Keratinocyte (primary cell): ENCODE measurements at regions not wholly inside any gene's neighbourhood (a gene's known extent, or its start where the extent isn't known, plus 50 kb on each side); places are given as distances from the start of the nearest gene placed in this dataset.

Source experiments
- DNase-seq: peaks from one replicate; pipeline ENCODE4 v3.0.0-alpha.2; 2011; ENCODE audit warnings: low read depth, missing footprints, low spot score
- FAIRE-seq: peaks from 2 replicates; lab custom pipeline; 2011; peaks lifted over from hg19 to GRCh38; lab: Jason Lieb, UNC
- H2AFZ ChIP-seq: 2 replicates; pipeline ENCODE4 v1.6.0; 2012; ENCODE audit warnings: low read length, control low read depth, inconsistent platforms; ENCODE audit not compliant: control insufficient read depth
- H3K27ac ChIP-seq: 2 replicates; pipeline ENCODE4 v1.5.1; 2011; ENCODE audit warnings: low read length; ENCODE audit not compliant: control insufficient read depth, insufficient read depth
- H3K27me3 ChIP-seq: 3 replicates; pipeline ENCODE4 v1.6.0; 2011; ENCODE audit warnings: low read length; ENCODE audit not compliant: control insufficient read depth, insufficient read depth; ENCODE audit errors: extremely low read depth
- H3K36me3 ChIP-seq, 2 experiments: 2 replicates in 1 of 2; 3 replicates in 1 of 2; pipeline ENCODE4 v1.5.1; 2011; ENCODE audit warnings: low read length in 2 of 2, mild to moderate bottlenecking in 1 of 2; ENCODE audit not compliant: control insufficient read depth in 2 of 2, insufficient read depth in 2 of 2; ENCODE audit errors: extremely low read depth in 1 of 2
- H3K4me1 ChIP-seq: 3 replicates; pipeline ENCODE4 v1.5.1; 2011; ENCODE audit warnings: low read length; ENCODE audit not compliant: control insufficient read depth, insufficient read depth; ENCODE audit errors: extremely low read depth
- H3K4me2 ChIP-seq: 3 replicates; pipeline ENCODE4 v1.6.0; 2011; ENCODE audit warnings: low read depth, low read length; ENCODE audit not compliant: control insufficient read depth, insufficient read depth; ENCODE audit errors: extremely low read depth
- H3K4me3 ChIP-seq, 3 experiments: fragments of 200-600 bp in 1 of 3; sonication (generic) in 1 of 3; 2 replicates in 2 of 3; 3 replicates in 1 of 3; pipeline ENCODE4 v1.5.1; 2011 to 2016; ENCODE audit warnings: low read length in 3 of 3, mild to moderate bottlenecking in 3 of 3, control low read depth in 2 of 3, inconsistent platforms in 1 of 3, low read depth in 1 of 3, mixed read lengths in 1 of 3, mixed run types in 1 of 3, moderate library complexity in 1 of 3; ENCODE audit not compliant: control insufficient read depth in 2 of 3, insufficient read depth in 2 of 3; ENCODE audit errors: extremely low read depth in 1 of 3
- H3K79me2 ChIP-seq: 2 replicates; pipeline ENCODE4 v1.6.0; 2012; ENCODE audit warnings: low read length; ENCODE audit not compliant: control insufficient read depth, insufficient read depth
- H3K9ac ChIP-seq: 3 replicates; pipeline ENCODE4 v1.6.0; 2011; ENCODE audit warnings: low read length; ENCODE audit not compliant: control insufficient read depth, insufficient read depth; ENCODE audit errors: extremely low read depth
- H3K9me1 ChIP-seq: 3 replicates; pipeline ENCODE4 v1.6.0; 2011; ENCODE audit warnings: low read length; ENCODE audit not compliant: control insufficient read depth, insufficient read depth; ENCODE audit errors: extremely low read depth
- H3K9me3 ChIP-seq: 2 replicates; pipeline ENCODE4 v1.5.1; 2012; ENCODE audit warnings: low read depth, low read length; ENCODE audit not compliant: control insufficient read depth
- H4K20me1 ChIP-seq: 3 replicates; pipeline ENCODE4 v1.6.0; 2011; ENCODE audit warnings: low read length; ENCODE audit not compliant: control insufficient read depth, insufficient read depth; ENCODE audit errors: extremely low read depth
- EZH2 ChIP-seq: IDR thresholded peaks from one replicate; pipeline ENCODE4 v1.6.1; 2012; ENCODE audit warnings: inconsistent platforms, mild to moderate bottlenecking, low read length, moderate library complexity
- dilution Hi-C: fragments of 300-500 bp; cut with MboI; formaldehyde crosslinking; loops from one replicate; pipeline ENCODE4 v1.7.0; 2020; ENCODE audit warnings: low sequenced_read_pairs; ENCODE audit not compliant: extremely low pct_ligation_motif_present
- TF ChIP-seq, protein P1 (sequence below), 3 experiments: IDR thresholded peaks in 1 of 3; conservative IDR thresholded peaks in 1 of 3; optimal IDR thresholded peaks in 1 of 3; 2 replicates in 2 of 3; 3 replicates in 1 of 3; pipeline versions ENCODE3 to v1.5.1; 2011; ENCODE audit warnings: low read length in 3 of 3, mild to moderate bottlenecking in 3 of 3, moderate library complexity in 2 of 3, control low read depth in 1 of 3, inconsistent platforms in 1 of 3; ENCODE audit not compliant: insufficient read depth in 2 of 3; ENCODE audit errors: extremely low read depth in 1 of 3

DNA sequence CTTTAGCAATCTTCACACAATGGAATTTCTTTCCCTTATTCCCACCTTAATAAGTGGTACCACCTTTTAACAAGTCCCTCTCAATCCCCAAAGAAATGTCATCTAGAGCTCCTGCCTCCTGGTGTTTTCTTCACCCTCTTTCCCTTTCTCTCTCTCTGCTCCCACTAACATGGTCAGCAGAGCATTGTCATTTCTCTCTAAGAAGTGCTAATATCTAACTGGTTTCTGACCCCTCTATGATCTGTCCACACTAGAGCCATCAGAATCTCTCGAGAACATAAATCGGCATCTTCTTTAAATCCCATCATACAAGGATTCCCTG, 161.2 kb upstream of the DTNA start:
- Histone ChIP-seq H3K9me1 (no peaks in the 10 kb centered on the region), H3K4me2 (no peak overlapping the region), H3K79me2 (no peaks in the 10 kb centered on the region), H4K20me1 (no peaks in the 10 kb centered on the region), H3K27ac (no peak overlapping the region), H3K4me3 (no peak overlapping the region), H3K4me1 (no peaks in the 10 kb centered on the region), H3K27me3 (no peaks in the 10 kb centered on the region), H3K36me3 (no peaks in the 10 kb centered on the region), H3K9me3 (no peaks in the 10 kb centered on the region), H2AFZ (no peak overlapping the region), H3K9ac (no peak overlapping the region)
- FAIRE-seq, result no peak
- DNase-seq, result no peak
- TF ChIP-seq EZH2, result no peak
- TF ChIP-seq, protein P1, sequence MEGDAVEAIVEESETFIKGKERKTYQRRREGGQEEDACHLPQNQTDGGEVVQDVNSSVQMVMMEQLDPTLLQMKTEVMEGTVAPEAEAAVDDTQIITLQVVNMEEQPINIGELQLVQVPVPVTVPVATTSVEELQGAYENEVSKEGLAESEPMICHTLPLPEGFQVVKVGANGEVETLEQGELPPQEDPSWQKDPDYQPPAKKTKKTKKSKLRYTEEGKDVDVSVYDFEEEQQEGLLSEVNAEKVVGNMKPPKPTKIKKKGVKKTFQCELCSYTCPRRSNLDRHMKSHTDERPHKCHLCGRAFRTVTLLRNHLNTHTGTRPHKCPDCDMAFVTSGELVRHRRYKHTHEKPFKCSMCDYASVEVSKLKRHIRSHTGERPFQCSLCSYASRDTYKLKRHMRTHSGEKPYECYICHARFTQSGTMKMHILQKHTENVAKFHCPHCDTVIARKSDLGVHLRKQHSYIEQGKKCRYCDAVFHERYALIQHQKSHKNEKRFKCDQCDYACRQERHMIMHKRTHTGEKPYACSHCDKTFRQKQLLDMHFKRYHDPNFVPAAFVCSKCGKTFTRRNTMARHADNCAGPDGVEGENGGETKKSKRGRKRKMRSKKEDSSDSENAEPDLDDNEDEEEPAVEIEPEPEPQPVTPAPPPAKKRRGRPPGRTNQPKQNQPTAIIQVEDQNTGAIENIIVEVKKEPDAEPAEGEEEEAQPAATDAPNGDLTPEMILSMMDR (optimal IDR thresholded peaks at IDR 0.05 in 1 of 3, IDR thresholded peaks at IDR 0.05 in 1 of 3, conservative IDR thresholded peaks at IDR 0.05 in 1 of 3; ENCODE audit: extremely low read depth in 1 of 3, insufficient read depth in 2 of 3, low read length in 3 of 3), result no peak
- dilution Hi-C loops, result no loop called here

DNA sequence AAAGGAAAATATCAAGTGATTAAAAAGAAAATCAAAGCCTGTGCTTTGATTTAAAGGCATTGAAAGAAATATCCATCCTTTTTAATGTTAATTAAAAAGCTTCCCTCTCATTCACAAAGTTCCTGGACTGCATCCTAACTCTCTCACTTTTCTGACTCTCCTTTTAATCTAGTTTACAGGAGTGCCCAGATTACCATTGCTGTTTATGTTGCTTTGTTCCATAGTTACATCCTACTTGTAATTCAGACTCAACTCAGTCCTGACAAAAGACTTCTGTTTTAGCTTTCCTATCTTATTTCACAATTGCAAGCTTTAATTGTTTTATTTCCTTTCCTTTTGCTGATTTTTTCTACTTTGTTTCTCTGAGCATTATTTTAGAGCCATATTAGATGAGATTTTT, 160.7 kb upstream of the DTNA start:
- FAIRE-seq (no peak), DNase-seq (no peak)
- Histone ChIP-seq H2AFZ (no peak overlapping the region), H3K79me2 (no peaks in the 10 kb centered on the region), H3K36me3 (no peaks in the 10 kb centered on the region), H3K9me1 (no peaks in the 10 kb centered on the region), H3K4me1 (no peaks in the 10 kb centered on the region), H4K20me1 (no peaks in the 10 kb centered on the region), H3K9ac (no peak overlapping the region), H3K27ac (no peak overlapping the region), H3K4me3 (no peak overlapping the region), H3K9me3 (no peaks in the 10 kb centered on the region), H3K4me2 (no peak overlapping the region), H3K27me3 (no peaks in the 10 kb centered on the region)
- dilution Hi-C loops, result no loop called here
- no peak for TF ChIP-seq EZH2
- TF ChIP-seq, protein P1 (optimal IDR thresholded peaks at IDR 0.05 in 1 of 3, IDR thresholded peaks at IDR 0.05 in 1 of 3, conservative IDR thresholded peaks at IDR 0.05 in 1 of 3; ENCODE audit: extremely low read depth in 1 of 3, insufficient read depth in 2 of 3, low read length in 3 of 3), result no peak
